ENCODE measurements at regions not wholly inside any gene's neighbourhood (a gene's known extent, or its start where the extent isn't known, plus 50 kb on each side); places are given as distances from the start of the nearest gene placed in this dataset.

DNA sequence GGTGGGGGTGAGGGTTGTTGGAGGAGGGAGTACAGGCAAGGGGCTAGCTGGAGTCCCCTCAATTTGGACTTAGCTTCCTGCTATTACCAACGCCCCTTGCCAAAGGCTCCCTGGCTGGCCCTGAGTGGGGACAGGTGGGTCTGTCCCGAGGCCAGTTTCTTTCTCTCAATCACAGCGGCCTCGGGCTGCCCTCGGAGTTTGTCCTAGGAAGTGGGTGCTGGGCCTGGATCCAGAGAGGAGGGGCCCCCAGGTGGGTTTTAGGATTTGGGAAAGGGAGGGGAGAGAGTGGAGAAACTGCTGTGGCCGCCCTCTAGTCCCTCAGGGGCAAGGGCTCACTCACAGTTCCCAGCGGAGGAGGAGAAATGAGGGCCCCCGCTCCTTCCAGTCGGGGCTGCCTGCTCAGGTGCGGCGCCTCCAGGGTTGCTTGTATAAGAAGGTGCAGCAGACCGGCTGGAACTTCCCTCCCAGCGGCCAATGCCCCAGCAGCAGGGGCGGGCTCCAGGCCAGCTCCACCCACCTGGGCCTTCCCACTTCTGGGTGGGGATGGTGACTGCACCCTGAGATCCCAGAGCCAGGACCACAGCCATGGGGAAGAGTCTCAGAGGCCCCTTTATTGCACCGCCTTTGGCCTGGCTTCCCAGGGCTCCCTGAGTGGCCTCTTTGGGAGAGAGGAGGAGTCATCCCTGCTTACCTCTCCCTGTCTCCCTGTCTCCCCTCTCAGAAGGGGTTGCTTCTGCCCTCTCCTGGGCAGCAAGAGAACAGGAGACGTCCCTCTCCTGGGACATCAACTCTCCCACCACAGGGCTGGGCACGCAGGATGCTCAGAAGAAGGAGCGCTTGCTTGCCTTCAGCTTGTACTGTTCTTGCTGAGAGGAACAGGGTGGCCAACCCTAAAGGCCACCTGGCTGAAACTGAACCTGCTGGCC, 112.0 kb upstream of the SMURF2 start:
- H3K9me3 ChIP-seq, result no peaks in the 10 kb centered on the region
- DNase-seq, result peak in 5 of 6 donors; percentile 78 to 86 (median 83)
- intact Hi-C loops (cut with DNase I), result no loop called here
- H3K27me3 ChIP-seq, result no peaks in the 10 kb centered on the region
- ATAC-seq, result peak; percentile 39 to 74 (median 69)
- peak overlapping the region in 2 of 4 donors; percentile 16 to 18 for H3K27ac ChIP-seq
- H3K4me3 ChIP-seq, result peak overlapping the region in 2 of 4 donors; percentile 33 to 48
- TF ChIP-seq, protein P1, sequence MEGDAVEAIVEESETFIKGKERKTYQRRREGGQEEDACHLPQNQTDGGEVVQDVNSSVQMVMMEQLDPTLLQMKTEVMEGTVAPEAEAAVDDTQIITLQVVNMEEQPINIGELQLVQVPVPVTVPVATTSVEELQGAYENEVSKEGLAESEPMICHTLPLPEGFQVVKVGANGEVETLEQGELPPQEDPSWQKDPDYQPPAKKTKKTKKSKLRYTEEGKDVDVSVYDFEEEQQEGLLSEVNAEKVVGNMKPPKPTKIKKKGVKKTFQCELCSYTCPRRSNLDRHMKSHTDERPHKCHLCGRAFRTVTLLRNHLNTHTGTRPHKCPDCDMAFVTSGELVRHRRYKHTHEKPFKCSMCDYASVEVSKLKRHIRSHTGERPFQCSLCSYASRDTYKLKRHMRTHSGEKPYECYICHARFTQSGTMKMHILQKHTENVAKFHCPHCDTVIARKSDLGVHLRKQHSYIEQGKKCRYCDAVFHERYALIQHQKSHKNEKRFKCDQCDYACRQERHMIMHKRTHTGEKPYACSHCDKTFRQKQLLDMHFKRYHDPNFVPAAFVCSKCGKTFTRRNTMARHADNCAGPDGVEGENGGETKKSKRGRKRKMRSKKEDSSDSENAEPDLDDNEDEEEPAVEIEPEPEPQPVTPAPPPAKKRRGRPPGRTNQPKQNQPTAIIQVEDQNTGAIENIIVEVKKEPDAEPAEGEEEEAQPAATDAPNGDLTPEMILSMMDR (IDR thresholded peaks at IDR 0.05), result no peak
- H3K4me1 ChIP-seq, result peaks cover 0 to 16% (median 5%) of the 10 kb centered on the region in 3 donors
- 31 to 71% methylated on average over 18 of the region's 18 CpGs for WGBS, 2 donors
- H3K36me3 ChIP-seq, result no peaks in the 10 kb centered on the region
- FAIRE-seq, result no peak

DNA sequence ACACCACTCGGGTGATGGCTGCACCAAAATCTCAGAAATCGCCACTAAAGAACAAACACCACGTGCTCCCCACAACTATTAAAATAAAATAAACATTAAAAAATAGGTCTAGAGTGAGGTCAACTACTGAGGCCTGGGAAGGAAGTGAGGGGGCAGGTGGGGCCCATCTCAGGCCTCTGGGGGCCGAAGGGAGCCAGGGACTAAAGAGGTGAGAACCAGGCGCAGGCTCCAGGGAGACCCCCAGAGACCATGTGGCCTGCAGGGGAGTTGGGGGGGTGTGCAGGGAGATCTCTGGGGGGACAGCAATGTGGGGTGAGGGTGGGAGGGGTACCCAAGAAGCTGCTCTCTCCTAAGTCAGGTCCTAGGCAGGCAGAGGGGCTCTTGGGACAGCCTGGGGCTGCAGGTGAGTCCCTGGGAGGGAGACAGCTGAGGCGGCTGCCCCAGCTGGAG, 111.3 kb upstream of the SMURF2 start:
- DNase-seq, result no peak
- Histone ChIP-seq H3K36me3 (no peaks in the 10 kb centered on the region), H3K27me3 (no peaks in the 10 kb centered on the region), H3K4me1 (peaks cover 0 to 12% (median 4%) of the 10 kb centered on the region in 3 donors), H3K9me3 (no peaks in the 10 kb centered on the region), H3K4me3 (peak overlapping the region in 2 of 4 donors; percentile 33 to 48), H3K27ac (no peak overlapping the region)
- WGBS, 2 donors, result 79 to 86% methylated on average over 6 of the region's 6 CpGs
- no peak for ATAC-seq
- intact Hi-C loops (cut with DNase I), result no loop called here
- no peak for FAIRE-seq
- TF ChIP-seq, protein P1 (IDR thresholded peaks at IDR 0.05), result no peak

DNA sequence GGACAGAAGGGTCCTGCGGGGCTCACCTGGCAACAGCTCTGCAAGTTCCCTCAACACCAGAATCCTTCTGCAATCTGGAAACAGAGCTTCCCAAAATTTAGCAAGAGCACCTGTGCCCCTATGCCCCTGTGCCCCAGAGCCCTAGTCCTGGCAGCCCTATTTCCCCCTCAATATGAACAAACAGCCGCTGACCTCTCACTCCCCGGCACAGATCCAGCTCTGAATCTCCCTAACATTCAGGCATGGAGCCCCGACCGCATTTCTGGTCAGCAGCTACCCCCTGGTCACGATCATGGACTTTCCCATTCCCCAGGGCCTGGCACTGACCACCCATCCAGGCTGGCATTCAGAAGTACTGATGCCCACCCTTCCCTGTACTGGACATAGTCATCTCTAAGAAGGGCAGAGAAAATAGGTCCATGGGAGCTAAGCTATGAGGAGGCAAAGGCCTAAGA, 110.8 kb upstream of the SMURF2 start:
- Histone ChIP-seq H3K27ac (no peak overlapping the region), H3K4me1 (peaks cover 0 to 8% (median 4%) of the 10 kb centered on the region in 3 donors), H3K9me3 (no peaks in the 10 kb centered on the region), H3K27me3 (no peaks in the 10 kb centered on the region), H3K4me3 (no peak overlapping the region), H3K36me3 (no peaks in the 10 kb centered on the region)
- intact Hi-C loops (cut with DNase I), result no loop called here
- TF ChIP-seq, protein P1 (IDR thresholded peaks at IDR 0.05), result no peak
- 91 to 94% methylated on average over 6 of the region's 6 CpGs for WGBS, 2 donors
- FAIRE-seq, result no peak
- ATAC-seq, result no peak
- DNase-seq, result no peak

DNA sequence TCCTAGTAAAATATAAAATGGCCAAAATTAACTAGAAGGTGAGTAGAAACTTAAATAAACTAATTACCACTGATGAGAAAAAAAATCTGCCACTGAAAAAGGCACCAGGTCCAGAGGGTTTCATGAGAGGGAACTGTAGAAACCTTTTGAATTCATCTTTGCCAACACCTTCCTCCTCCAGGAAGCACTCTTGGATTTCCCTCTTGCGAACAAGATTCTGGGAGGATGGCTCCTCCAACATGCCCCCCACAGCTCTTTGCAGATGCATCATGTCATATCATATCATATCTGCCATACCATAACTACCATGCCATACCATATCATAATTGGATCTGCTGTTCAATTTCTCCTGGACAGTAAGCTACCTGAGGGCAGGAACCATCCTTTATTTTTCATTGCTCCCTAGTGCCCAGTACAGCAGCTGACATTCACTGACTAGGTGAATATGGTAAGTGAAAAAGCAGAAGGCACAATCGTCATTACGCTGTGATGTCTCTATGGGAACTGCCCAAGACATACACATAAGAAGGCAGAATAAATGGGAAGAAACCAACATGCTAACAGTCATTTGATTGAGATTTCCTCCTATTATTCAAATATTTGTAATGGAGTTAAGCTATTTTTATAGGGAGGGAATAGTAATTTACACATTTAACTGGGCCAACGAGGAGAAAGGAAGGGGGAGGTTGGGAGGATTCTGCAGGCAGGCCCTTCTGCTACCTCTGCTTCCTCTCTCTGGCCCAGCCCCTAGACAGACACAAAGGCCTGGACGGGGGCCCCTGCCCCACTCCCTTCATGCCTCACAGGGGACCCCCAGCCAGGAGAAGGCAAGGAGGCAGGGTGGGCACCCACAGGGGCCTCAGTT, 110.1 kb upstream of the SMURF2 start:
- TF ChIP-seq, protein P1 (IDR thresholded peaks at IDR 0.05), result no peak
- peaks cover 0 to 2% (median 0%) of the 10 kb centered on the region in 3 donors for H3K4me1 ChIP-seq
- no peak overlapping the region for H3K27ac ChIP-seq
- H3K36me3 ChIP-seq, result no peaks in the 10 kb centered on the region
- no peaks in the 10 kb centered on the region for H3K27me3 ChIP-seq
- no peak for ATAC-seq
- no peaks in the 10 kb centered on the region for H3K9me3 ChIP-seq
- intact Hi-C loops (cut with DNase I), result no loop called here
- FAIRE-seq, result no peak
- DNase-seq, result no peak
- H3K4me3 ChIP-seq, result no peak overlapping the region
- 77 to 81% methylated on average over 5 of the region's 5 CpGs for WGBS, 2 donors
